ENCODE measurements at regions not wholly inside any gene's neighbourhood (a gene's known extent, or its start where the extent isn't known, plus 50 kb on each side); places are given as distances from the start of the nearest gene placed in this dataset.

DNA sequence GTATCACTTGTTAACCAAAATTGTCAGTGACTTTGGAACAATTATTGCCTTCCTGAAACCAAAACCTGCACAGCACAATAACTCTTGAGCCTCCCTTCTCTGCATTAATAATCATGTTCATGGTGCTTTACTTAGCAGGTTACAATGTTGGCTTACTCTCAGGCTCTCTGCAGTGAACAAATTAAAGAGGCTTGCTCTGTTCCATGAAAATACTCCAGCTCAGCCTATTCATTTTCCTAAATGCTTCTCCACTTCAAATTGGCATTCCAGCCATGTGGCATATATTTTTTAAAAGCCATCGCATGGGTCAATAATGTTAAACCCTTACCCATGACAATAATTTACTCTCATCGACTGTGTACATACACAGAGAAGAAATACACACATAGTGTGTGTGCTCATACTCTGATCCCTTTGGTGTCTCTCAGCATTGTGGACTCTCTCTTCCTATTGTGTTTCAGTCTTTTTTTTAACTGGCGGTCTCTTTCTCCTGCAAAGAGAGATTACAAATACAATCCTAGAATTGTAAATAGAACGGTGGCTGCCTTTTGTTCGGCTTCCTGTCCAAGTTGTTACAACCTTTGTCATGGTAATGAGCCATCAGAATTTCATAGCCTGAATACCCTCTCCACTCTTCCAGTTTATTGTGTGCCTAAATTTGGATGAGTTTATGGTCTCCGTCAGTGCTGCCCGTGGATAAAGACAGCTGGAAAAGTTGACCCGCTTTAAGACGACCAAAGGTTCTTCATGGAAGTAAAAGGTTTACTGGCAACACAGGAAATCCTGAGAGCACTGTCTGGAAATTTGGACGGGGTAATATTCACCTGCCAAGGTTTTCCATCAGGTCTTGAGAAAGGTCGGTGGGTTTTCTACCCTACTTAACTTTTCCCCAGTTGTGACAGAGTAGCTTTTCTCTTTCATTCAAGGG lies 263.6 kb downstream of the CD83 start:
- H3K36me3 ChIP-seq (ENCODE audit: control insufficient read depth in 2 of 2, insufficient read depth in 2 of 2, low read length in 1 of 2): no peaks in the 10 kb centered on the region
- ATAC-seq (no peak), FAIRE-seq (no peak), DNase-seq (ENCODE audit: low read depth, low spot score) (no peak)
- H3K4me1 ChIP-seq (ENCODE audit: control insufficient read depth, insufficient read depth, low read length): 0 out of 2 replicates have a peak, but pooled peaks cover 3% of the 10 kb centered on the region
- no peaks in the 10 kb centered on the region for H3K27me3 ChIP-seq (replicated peaks in 1 of 2; ENCODE audit: control insufficient read depth in 2 of 2, insufficient read depth in 2 of 2, low read length in 1 of 2)
- no TSS peak for BruUV-seq (replicated peaks)
- H3K4me3 ChIP-seq: no peak overlapping the region
- SMC1A ChIA-PET (ENCODE audit: uncharacterized antibody, unreplicated experiment): no interaction called here
- H3K27ac ChIP-seq (ENCODE audit: control insufficient read depth, insufficient read depth): no peak overlapping the region
- H3K9me3 ChIP-seq (replicated peaks; ENCODE audit: control insufficient read depth, insufficient read depth, low read length): no peaks in the 10 kb centered on the region
- POLR2A ChIA-PET: no interaction called here
- H3K79me2 ChIP-seq (ENCODE audit: control insufficient read depth, insufficient read depth, low read length): no peaks in the 10 kb centered on the region
- in situ Hi-C loops (cut with MboI) (no loop called here), intact Hi-C loops (cut with micrococcal nuclease; ENCODE audit: unreplicated experiment) (no loop called here)
- no peaks in the 10 kb centered on the region for H4K20me1 ChIP-seq (ENCODE audit: control insufficient read depth, insufficient read depth)
- RAD21 ChIA-PET (ENCODE audit: unreplicated experiment): no interaction called here
- H3K9ac ChIP-seq (ENCODE audit: control insufficient read depth, insufficient read depth, low read length): no peak overlapping the region
- H3K4me2 ChIP-seq (ENCODE audit: control insufficient read depth, insufficient read depth): no peak overlapping the region
- TF ChIP-seq ZNF384 (IDR thresholded peaks at IDR 0.05; ENCODE audit: borderline replicate concordance, low read depth, low read length): no peak
- TF ChIP-seq MYC (IDR thresholded peaks at IDR 0.05; ENCODE audit: insufficient read depth, insufficient read length, insufficient replicate concordance, low read length, severe bottlenecking): no peak
- TF ChIP-seq CTCF (IDR thresholded peaks at IDR 0.05 in 2 of 3, conservative IDR thresholded peaks at IDR 0.05 in 1 of 3; ENCODE audit: control insufficient read depth in 2 of 3, extremely low read depth in 1 of 3, insufficient read depth in 1 of 3, low read depth in 3 of 3, low read length in 3 of 3): no peak
- TF ChIP-seq NFYA (IDR thresholded peaks at IDR 0.05; ENCODE audit: borderline replicate concordance, low read depth, low read length): no peak
- TF ChIP-seq SIX5 (IDR thresholded peaks at IDR 0.05; ENCODE audit: low read depth, low read length, severe bottlenecking): no peak
- H2AFZ ChIP-seq (ENCODE audit: control insufficient read depth, low read depth, low read length): no peak overlapping the region
- WGBS (ENCODE audit: insufficient coverage, insufficient replicate concordance, low lambda C conversion rate, missing lambda C conversion rate): 84% methylated on average over 11 of the region's 11 CpGs
- CTCF ChIA-PET: interaction anchor here (0.8 kb wide), 1 partner anchor 169 kb away, joined by 3 read pairs; no protein-coding TSS in a partner anchor

Measured in GM12878 (cell line).